ENCODE measurements at regions not wholly inside any gene's neighbourhood (a gene's known extent, or its start where the extent isn't known, plus 50 kb on each side); places are given as distances from the start of the nearest gene placed in this dataset.

GRCh38 chr14:105897725-105898113, 371.3 kb downstream of the TMEM121 start:
- TF ChIP-seq CTCF (IDR thresholded peaks at IDR 0.05; ENCODE audit: insufficient read depth, low read depth, low read length): no peak
- TF ChIP-seq EZH2 (IDR thresholded peaks at IDR 0.05; ENCODE audit: insufficient read depth, low read length): no peak
